Left renal cortex interstitium (tissue), 4 donors: ENCODE measurements at regions not wholly inside any gene's neighbourhood (a gene's known extent, or its start where the extent isn't known, plus 50 kb on each side); places are given as distances from the start of the nearest gene placed in this dataset.

Experiments
- DNase-seq, 4 donors: peaks; one replicate each; pipeline ENCODE4 v3.0.0-alpha.2; 2013; ENCODE audit warnings: low read depth in 4 of 4, low spot score in 2 of 4, missing footprints in 1 of 4

DNA sequence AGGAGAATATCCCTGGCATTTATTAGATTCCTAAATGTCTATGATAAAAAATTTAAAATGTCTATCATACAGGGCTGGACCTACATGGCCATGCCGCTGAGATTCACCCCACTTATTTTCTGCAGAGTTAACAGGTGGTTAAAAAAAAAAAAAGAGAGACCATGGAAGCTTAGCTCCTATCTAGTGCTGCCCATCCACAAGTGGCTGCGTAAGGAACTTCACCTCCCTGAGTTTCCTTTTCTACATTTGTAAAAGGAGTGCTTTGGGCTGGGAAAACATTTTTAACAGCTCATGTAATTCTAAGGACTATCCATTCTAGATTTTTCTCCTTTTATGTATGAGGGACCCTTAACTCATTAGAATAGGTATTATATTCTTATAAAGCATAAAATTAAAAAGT is 534.1 kb downstream of the MMUT start:
- no peak for DNase-seq

GRCh38 chr6:48922837-48923236 is 540.2 kb downstream of the MMUT start:
- no peak for DNase-seq

GRCh38 chr6:48919555-48919954 is 543.5 kb downstream of the MMUT start:
- DNase-seq: no peak

DNA sequence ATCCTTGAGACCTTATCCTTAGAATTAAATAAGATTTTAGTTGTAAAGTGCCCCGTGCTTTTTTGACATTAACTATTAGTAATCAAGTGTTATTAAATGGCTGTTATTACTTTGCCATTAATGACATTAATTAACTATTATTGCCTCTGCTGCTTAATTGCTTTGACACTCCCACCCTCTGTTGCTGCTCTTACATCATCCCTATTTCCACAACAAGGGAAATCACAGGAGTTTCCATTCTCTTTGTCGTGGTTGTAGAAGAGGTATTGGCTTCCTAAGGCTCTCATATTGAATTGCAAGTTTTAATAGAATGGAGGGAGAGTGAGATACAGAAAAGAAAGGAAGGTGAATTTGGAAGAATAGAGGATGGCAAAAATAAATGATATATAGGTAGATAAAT is 545.8 kb downstream of the MMUT start:
- no peak for DNase-seq

- no peak for DNase-seq
Observed at GRCh38 chr6:48916607-48917006, 546.4 kb downstream of the MMUT start.

GRCh38 chr6:48915591-48915990 is 547.5 kb downstream of the MMUT start:
- no peak for DNase-seq

- no peak for DNase-seq
Observed at GRCh38 chr6:48912503-48912902, 550.5 kb downstream of the MMUT start.

GRCh38 chr6:48904809-48905208 is 558.2 kb downstream of the MMUT start:
- no peak for DNase-seq

- DNase-seq: no peak
Observed at GRCh38 chr6:48894469-48894868, 568.6 kb downstream of the MMUT start.

DNA sequence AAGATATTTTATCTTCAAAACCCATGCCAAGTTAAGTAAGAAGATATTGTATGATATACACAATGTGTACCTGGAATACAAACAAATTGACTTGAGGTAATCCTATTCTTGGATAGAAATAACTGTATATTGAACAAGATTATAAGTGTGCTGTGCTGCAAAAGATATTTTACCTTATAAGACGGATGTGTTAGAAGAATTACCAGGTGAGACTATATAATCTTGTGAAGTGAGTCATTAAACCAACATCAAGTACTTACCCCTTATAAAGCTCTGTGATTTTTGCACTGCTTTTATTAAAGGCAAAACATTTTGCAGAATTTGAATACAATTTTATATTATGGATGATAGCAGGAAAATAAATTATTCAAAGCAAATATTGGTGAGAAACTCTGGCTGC is 570.0 kb downstream of the MMUT start:
- DNase-seq: no peak

- no peak for DNase-seq
Observed at GRCh38 chr6:48891308-48891707, 571.7 kb downstream of the MMUT start.

DNA sequence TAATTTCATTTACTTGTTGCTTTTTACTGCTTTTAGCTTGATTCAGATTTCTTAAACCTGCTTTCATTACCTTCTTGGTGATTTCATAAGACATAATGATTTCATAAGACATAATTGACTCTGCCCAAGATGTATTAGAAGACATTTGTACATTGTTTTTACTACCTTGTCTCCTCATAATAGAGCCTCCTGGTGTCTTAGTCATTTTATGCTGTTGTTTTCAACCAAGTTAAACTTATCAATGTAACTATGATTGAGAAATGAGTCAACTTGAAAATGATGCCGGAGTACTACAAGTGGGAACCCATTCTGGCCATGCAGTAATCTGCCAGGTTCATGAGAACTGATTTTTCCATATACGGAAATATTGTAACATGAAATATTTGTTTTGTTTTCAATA is 573.6 kb downstream of the MMUT start:
- no peak for DNase-seq

DNA sequence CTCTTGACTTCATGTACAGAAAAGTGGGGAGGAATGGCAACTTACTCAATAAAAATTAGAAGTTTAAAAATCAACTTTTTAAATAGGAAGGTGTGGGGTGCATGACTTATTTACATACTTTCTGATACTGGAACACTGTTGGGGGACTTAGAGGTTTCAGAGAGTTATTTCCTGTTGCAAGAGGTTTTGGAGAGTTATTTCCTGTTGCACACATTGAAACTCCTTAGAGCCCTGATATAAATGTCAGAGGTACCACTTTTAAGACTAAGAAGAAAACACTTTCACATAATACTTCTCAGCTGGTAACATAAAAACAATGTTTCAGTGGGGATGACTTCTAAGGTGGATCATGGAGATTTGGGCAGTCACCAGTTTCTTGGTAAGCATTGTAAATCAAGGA is 579.9 kb downstream of the MMUT start:
- no peak for DNase-seq

DNA sequence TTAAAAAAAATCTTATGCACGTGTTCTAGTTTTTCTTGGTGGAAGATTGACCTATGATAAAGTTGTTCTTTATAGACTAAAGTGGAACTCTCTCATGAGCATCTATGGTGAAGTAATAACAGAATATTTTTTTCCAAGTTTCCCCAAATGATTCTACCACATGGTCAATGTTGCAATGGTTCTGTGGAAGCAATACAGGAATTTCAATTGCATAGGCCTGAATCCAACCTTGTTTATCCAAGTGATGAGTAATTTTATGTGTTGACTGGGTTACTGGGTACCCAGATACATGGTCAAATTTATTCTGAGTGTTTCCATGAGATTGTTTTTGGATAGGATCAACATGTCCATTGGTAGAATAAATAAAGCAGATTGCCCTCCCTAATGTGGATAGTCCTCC is 581.5 kb downstream of the MMUT start:
- no peak for DNase-seq

DNA sequence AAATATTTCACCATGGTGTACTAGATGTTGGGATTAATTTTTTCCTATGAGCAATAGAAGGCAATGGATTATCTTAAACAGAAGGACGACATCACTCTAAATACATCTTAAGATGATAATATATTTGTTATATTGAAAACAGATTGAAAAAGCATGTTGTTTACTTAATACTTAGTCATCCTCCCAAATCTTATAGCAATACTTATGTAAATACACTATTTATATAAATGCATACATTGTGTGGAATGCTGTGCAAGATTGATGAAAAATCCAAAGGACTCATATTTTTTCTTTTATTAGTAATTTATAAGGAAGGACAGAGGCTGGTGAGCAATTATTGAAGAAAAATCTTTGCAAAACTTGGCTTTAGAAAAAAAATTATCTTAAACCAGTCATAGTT is 593.5 kb downstream of the MMUT start:
- no peak for DNase-seq

DNA sequence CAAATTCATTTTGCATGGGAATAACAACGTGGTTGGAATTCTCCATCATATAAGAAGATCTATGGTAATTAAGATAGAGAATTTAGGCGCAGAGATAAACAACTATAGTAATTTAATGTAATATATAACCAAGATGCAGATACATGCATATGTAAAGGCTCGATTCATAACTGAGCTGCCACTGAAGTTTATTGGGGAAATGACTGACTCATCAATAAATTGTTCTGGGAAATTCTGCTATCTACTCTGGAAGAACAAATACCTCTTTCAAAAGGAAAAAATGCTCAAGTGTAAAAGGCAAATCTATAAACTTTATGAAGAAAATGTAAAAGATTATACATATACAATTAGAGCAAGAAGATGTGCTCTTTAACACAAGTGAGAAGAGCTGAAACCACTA is 596.4 kb downstream of the MMUT start:
- no peak for DNase-seq

DNA sequence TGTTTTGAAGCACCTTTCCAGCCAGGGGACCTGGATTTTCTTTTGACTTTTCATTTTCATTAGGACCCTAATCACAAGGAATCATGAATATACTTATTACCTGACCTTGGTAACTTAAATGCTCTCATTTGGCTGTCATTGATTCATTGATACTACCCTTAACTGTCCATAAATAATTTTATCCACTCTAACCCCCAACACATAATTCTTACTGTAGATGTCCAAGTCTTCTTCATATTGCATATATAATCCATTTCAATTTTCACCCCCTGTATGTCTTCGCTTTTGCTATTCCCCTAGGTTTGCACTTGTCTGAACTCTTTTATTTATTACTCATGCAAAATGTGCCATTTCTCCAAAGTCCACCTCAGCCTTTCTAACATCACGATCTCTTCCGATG is 602.9 kb downstream of the MMUT start:
- no peak for DNase-seq

- DNase-seq: no peak
Observed at GRCh38 chr6:48859562-48860123, 603.4 kb downstream of the MMUT start.

GRCh38 chr6:48845219-48845618 is 617.8 kb downstream of the MMUT start:
- DNase-seq: no peak

GRCh38 chr6:48844696-48845095 is 618.4 kb downstream of the MMUT start:
- DNase-seq: no peak

DNA sequence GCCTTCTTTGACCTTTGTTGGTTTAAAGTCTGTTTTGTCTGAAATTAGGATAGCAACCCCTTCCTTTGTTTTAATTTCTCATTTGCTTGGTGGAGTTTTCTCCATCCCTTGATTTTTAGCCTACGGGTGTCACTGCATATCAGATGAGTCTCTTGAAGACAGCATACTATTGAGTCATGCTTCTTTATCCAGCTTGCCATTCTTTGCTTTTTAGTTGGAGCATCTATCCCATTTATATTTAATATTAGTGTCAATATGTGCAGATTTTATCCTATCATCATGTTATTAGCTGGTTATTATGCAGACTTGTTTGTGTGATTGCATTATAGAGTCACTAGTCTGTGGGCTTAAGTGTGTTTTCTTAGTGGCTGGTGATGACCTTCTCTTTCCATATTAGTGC is 622.2 kb downstream of the MMUT start:
- DNase-seq: no peak

- no peak for DNase-seq
Observed at GRCh38 chr6:48839206-48839605, 623.8 kb downstream of the MMUT start.

GRCh38 chr6:48837744-48838143 is 625.3 kb downstream of the MMUT start:
- no peak for DNase-seq
